ENCODE measurements at regions not wholly inside any gene's neighbourhood (a gene's known extent, or its start where the extent isn't known, plus 50 kb on each side); places are given as distances from the start of the nearest gene placed in this dataset.

GRCh38 chr20:40319056-40319455 lies 370.0 kb downstream of the MAFB start:
- no peak for TF ChIP-seq CTCF (IDR thresholded peaks at IDR 0.05)
- no peak for TF ChIP-seq EP300 (IDR thresholded peaks at IDR 0.05)
